ENCODE measurements at regions not wholly inside any gene's neighbourhood (a gene's known extent, or its start where the extent isn't known, plus 50 kb on each side); places are given as distances from the start of the nearest gene placed in this dataset.

DNA sequence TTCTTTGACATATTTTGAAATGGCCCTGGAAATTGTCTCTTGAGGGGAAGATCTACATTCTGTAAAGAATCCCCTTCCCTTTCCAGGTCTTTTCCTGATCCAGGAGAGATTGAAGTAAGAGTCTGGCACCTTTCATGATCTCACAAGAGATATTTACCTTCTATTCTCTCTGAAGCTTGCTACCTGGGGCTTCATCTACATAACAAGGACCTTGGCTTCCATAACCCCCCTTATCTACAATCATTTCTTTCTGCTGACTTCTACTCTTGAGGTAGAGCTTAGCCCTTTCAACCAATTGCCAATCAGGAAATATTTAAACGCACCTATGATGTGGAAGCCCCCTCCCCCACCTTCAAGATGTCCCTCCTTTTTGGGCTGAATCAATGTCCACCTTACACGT lies 383.7 kb upstream of the MAGEB18 start:
- TF ChIP-seq TARDBP (IDR thresholded peaks at IDR 0.05) = no peak
- TF ChIP-seq FOXM1 (IDR thresholded peaks at IDR 0.05; ENCODE audit: borderline replicate concordance) = no peak
- TF ChIP-seq, protein P1, sequence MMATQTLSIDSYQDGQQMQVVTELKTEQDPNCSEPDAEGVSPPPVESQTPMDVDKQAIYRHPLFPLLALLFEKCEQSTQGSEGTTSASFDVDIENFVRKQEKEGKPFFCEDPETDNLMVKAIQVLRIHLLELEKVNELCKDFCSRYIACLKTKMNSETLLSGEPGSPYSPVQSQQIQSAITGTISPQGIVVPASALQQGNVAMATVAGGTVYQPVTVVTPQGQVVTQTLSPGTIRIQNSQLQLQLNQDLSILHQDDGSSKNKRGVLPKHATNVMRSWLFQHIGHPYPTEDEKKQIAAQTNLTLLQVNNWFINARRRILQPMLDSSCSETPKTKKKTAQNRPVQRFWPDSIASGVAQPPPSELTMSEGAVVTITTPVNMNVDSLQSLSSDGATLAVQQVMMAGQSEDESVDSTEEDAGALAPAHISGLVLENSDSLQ (IDR thresholded peaks at IDR 0.05) = no peak
- TF ChIP-seq FOXK2 (IDR thresholded peaks at IDR 0.05) = no peak
- TF ChIP-seq SP1 (IDR thresholded peaks at IDR 0.05) = no peak
- no peak for TF ChIP-seq BHLHE40 (IDR thresholded peaks at IDR 0.05; ENCODE audit: borderline replicate concordance)

All from HEK293T (cell line).